ENCODE measurements at regions not wholly inside any gene's neighbourhood (a gene's known extent, or its start where the extent isn't known, plus 50 kb on each side); places are given as distances from the start of the nearest gene placed in this dataset.

- no peaks in the 10 kb centered on the region for H3K27me3 ChIP-seq (ENCODE audit: insufficient read depth, low read depth, low read length)
- TF ChIP-seq POLR2AphosphoS5 (IDR thresholded peaks at IDR 0.05) (no peak), CTCF (IDR thresholded peaks at IDR 0.05; ENCODE audit: poor library complexity, severe bottlenecking) (no peak), MXI1 (conservative IDR thresholded peaks at IDR 0.05; ENCODE audit: poor library complexity, severe bottlenecking) (no peak), TAF1 (IDR thresholded peaks at IDR 0.05; ENCODE audit: low read depth) (no peak), SMC3 (conservative IDR thresholded peaks at IDR 0.05; ENCODE audit: poor library complexity) (no peak), REST (IDR thresholded peaks at IDR 0.05; ENCODE audit: borderline replicate concordance) (no peak), EP300 (conservative IDR thresholded peaks at IDR 0.05; ENCODE audit: poor library complexity, severe bottlenecking) (no peak), EZH2 (IDR thresholded peaks at IDR 0.05; ENCODE audit: borderline replicate concordance, insufficient read depth, low read length, poor library complexity, severe bottlenecking) (no peak), RAD21 (conservative IDR thresholded peaks at IDR 0.05) (no peak)
- no peaks in the 10 kb centered on the region for H4K20me1 ChIP-seq (ENCODE audit: insufficient read depth)
- no peaks in the 10 kb centered on the region for H3K79me2 ChIP-seq (replicated peaks; ENCODE audit: insufficient read depth, low read length)
- no peak overlapping the region for H2AFZ ChIP-seq (ENCODE audit: low read depth, low read length)
- no peaks in the 10 kb centered on the region for H3K9me3 ChIP-seq (ENCODE audit: low read length)
- H3K4me2 ChIP-seq (ENCODE audit: low read length) = no peak overlapping the region
- no peaks in the 10 kb centered on the region for H3F3A ChIP-seq (ENCODE audit: insufficient read depth, low read length, poor library complexity, severe bottlenecking)
- no peak overlapping the region for H3K9ac ChIP-seq (ENCODE audit: low read length)
- no peaks in the 10 kb centered on the region for H3K36me3 ChIP-seq (ENCODE audit: insufficient read depth, low read length)
- no peak overlapping the region for H3K27ac ChIP-seq (ENCODE audit: low read length)
- H3K9me2 ChIP-seq (ENCODE audit: insufficient read depth, low read length) = no peaks in the 10 kb centered on the region
- H3K4me3 ChIP-seq (ENCODE audit: low read length) = no peak overlapping the region
Measured at GRCh38 chr2:219792446-219792845, 165.0 kb downstream of the SLC4A3 start.

- Histone ChIP-seq H3K4me2 (ENCODE audit: low read length) (no peak overlapping the region), H3K27ac (ENCODE audit: low read length) (no peak overlapping the region), H3K9ac (ENCODE audit: low read length) (no peak overlapping the region), H3K9me3 (ENCODE audit: low read length) (no peaks in the 10 kb centered on the region), H3K27me3 (ENCODE audit: insufficient read depth, low read depth, low read length) (no peaks in the 10 kb centered on the region), H3K9me2 (ENCODE audit: insufficient read depth, low read length) (no peaks in the 10 kb centered on the region), H3F3A (ENCODE audit: insufficient read depth, low read length, poor library complexity, severe bottlenecking) (no peaks in the 10 kb centered on the region), H3K4me3 (ENCODE audit: low read length) (no peak overlapping the region), H3K79me2 (replicated peaks; ENCODE audit: insufficient read depth, low read length) (no peaks in the 10 kb centered on the region), H3K36me3 (ENCODE audit: insufficient read depth, low read length) (no peaks in the 10 kb centered on the region), H4K20me1 (ENCODE audit: insufficient read depth) (no peaks in the 10 kb centered on the region), H2AFZ (ENCODE audit: low read depth, low read length) (no peak overlapping the region)
- TF ChIP-seq CTCF (IDR thresholded peaks at IDR 0.05; ENCODE audit: poor library complexity, severe bottlenecking) (no peak), MXI1 (conservative IDR thresholded peaks at IDR 0.05; ENCODE audit: poor library complexity, severe bottlenecking) (no peak), RAD21 (conservative IDR thresholded peaks at IDR 0.05) (no peak), TAF1 (IDR thresholded peaks at IDR 0.05; ENCODE audit: low read depth) (no peak), POLR2AphosphoS5 (IDR thresholded peaks at IDR 0.05) (no peak), REST (IDR thresholded peaks at IDR 0.05; ENCODE audit: borderline replicate concordance) (no peak), EZH2 (IDR thresholded peaks at IDR 0.05; ENCODE audit: borderline replicate concordance, insufficient read depth, low read length, poor library complexity, severe bottlenecking) (no peak)
Measured at GRCh38 chr2:219798430-219798829, 171.0 kb downstream of the SLC4A3 start.
